ENCODE measurements at regions not wholly inside any gene's neighbourhood (a gene's known extent, or its start where the extent isn't known, plus 50 kb on each side); places are given as distances from the start of the nearest gene placed in this dataset.

DNA sequence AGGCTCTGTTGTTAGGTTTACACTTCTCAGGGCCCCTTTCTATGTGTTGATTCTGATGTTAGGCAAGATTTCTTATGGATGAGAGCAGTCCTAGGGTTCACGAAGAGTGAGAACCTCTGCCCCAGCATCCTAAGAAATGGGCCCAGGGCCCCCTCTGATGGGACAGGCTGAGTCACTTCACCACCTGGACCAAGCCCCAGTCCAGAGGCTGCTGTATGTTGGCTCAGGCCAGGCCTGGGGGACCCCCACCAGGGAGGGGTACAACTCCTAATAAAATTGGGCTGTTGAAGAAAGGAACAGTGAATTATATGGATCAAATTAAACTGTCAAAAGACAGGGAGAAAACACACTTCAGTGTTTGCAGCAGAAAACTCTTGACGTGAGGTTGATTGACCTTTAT is 365.9 kb upstream of the HS6ST1 start:
- TF ChIP-seq EZH2phosphoT487 (IDR thresholded peaks at IDR 0.05), result no peak
- TF ChIP-seq, protein P1, sequence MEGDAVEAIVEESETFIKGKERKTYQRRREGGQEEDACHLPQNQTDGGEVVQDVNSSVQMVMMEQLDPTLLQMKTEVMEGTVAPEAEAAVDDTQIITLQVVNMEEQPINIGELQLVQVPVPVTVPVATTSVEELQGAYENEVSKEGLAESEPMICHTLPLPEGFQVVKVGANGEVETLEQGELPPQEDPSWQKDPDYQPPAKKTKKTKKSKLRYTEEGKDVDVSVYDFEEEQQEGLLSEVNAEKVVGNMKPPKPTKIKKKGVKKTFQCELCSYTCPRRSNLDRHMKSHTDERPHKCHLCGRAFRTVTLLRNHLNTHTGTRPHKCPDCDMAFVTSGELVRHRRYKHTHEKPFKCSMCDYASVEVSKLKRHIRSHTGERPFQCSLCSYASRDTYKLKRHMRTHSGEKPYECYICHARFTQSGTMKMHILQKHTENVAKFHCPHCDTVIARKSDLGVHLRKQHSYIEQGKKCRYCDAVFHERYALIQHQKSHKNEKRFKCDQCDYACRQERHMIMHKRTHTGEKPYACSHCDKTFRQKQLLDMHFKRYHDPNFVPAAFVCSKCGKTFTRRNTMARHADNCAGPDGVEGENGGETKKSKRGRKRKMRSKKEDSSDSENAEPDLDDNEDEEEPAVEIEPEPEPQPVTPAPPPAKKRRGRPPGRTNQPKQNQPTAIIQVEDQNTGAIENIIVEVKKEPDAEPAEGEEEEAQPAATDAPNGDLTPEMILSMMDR (IDR thresholded peaks at IDR 0.05), result no peak

Data from neural progenitor cell (in vitro differentiated cells).